Astrocyte (in vitro differentiated cells and primary cell): ENCODE measurements at regions not wholly inside any gene's neighbourhood (a gene's known extent, or its start where the extent isn't known, plus 50 kb on each side); places are given as distances from the start of the nearest gene placed in this dataset.

Experiments used
- CTCF ChIP-seq: IDR thresholded peaks from 2 replicates; pipeline ENCODE4 v1.5.1; 2011; ENCODE audit warnings: low read depth, mild to moderate bottlenecking, inconsistent platforms, low read length, moderate library complexity; ENCODE audit not compliant: insufficient read depth
- EZH2 ChIP-seq: IDR thresholded peaks from 2 replicates; pipeline ENCODE4 v1.6.1; 2012; ENCODE audit warnings: mild to moderate bottlenecking, low read length, inconsistent platforms; ENCODE audit not compliant: insufficient read depth

- TF ChIP-seq CTCF, result no peak
- TF ChIP-seq EZH2, result no peak
Measured at GRCh38 chr7:32399311-32399710, 90.9 kb downstream of the LSM5 start.
